ENCODE measurements at regions not wholly inside any gene's neighbourhood (a gene's known extent, or its start where the extent isn't known, plus 50 kb on each side); places are given as distances from the start of the nearest gene placed in this dataset.

DNA sequence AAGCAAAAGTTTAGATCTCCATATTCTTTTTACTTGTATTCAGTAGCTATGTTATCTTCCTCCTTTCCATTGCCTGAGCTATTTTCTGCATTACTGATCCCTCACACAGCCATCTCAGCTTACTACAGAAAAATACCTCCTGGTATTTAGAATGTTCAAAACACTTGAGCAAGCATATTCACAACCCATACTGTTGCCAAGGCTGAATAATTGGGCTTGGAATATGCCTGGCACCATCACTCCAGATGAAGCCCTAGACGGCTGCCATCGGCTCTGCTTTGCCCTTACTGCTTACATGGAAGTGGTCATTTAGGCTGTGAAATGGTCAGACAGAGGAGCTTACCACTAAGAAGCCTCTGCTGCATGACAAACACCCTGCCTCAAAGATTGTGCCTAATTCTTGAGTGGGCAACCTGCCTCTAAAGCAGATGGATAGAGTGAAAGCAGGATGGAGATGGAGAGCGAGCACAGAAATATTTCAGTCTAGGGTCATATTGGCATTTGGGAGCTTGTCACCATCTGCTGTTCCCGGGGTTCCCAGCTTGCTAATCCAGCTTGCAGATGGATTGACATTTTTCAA lies 92.5 kb upstream of the TAS2R1 start:
- TF ChIP-seq ZNF660 (tag by site-specific recombination; IDR thresholded peaks at IDR 0.05) = no peak
- TF ChIP-seq ZNF121 (tag by site-specific recombination; IDR thresholded peaks at IDR 0.05) = no peak
- TF ChIP-seq ZNF544 (tag by site-specific recombination; IDR thresholded peaks at IDR 0.05) = no peak
- TF ChIP-seq, protein P1, sequence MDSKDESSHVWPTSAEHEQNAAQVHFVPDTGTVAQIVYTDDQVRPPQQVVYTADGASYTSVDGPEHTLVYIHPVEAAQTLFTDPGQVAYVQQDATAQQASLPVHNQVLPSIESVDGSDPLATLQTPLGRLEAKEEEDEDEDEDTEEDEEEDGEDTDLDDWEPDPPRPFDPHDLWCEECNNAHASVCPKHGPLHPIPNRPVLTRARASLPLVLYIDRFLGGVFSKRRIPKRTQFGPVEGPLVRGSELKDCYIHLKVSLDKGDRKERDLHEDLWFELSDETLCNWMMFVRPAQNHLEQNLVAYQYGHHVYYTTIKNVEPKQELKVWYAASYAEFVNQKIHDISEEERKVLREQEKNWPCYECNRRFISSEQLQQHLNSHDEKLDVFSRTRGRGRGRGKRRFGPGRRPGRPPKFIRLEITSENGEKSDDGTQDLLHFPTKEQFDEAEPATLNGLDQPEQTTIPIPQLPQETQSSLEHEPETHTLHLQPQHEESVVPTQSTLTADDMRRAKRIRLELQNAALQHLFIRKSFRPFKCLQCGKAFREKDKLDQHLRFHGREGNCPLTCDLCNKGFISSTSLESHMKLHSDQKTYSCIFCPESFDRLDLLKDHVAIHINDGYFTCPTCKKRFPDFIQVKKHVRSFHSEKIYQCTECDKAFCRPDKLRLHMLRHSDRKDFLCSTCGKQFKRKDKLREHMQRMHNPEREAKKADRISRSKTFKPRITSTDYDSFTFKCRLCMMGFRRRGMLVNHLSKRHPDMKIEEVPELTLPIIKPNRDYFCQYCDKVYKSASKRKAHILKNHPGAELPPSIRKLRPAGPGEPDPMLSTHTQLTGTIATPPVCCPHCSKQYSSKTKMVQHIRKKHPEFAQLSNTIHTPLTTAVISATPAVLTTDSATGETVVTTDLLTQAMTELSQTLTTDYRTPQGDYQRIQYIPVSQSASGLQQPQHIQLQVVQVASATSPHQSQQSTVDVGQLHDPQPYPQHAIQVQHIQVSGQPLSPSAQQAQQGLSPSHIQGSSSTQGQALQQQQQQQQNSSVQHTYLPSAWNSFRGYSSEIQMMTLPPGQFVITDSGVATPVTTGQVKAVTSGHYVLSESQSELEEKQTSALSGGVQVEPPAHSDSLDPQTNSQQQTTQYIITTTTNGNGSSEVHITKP (tag by site-specific recombination; IDR thresholded peaks at IDR 0.05) = no peak
- no peak for TF ChIP-seq ATF2 (tag by site-specific recombination; IDR thresholded peaks at IDR 0.05; ENCODE audit: low read depth)
- no peak for TF ChIP-seq CTCF (tag by site-specific recombination; IDR thresholded peaks at IDR 0.05)

Measured in HEK293 (cell line).